ENCODE measurements at regions not wholly inside any gene's neighbourhood (a gene's known extent, or its start where the extent isn't known, plus 50 kb on each side); places are given as distances from the start of the nearest gene placed in this dataset.

DNA sequence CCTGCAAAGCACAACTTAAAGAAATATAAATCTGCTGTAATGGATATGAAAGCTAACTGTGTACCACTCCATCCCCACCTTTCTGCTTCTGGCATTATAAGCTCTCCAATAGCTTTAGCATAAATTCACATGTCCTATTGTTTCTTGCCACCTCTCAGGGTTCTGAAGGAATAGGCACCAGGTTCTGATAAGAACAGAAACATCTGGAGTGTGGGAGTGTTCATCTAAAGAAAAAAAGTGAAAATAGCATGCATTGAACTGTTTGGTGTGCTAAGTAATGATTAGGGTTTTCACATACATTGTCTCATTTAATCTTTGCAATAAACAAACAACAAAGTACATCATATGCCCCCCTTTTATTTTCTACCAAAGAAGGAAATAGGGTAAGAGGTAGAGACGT is 72.3 kb downstream of the FAM76B start:
- no peak for DNase-seq (ENCODE audit: low read depth)

DNA sequence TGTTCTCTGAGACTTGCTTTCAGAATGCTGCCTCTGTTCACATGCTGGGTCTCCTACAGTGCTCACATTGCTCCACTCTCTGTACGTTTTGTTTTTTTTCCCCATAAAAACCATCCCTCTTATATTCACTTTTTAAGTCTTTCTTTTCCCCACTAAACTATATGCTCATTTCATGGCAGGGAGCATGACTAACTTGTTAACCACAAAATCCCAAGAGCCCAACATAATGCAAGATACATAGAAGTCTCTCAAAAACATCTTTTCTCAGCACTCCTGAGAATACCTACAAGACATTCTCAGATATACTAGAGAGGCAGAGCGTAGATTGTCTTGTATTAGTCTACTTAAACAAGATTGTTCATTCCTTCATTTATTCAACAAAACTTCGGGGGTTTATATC is 73.3 kb downstream of the FAM76B start:
- no peak for DNase-seq (ENCODE audit: low read depth)

DNA sequence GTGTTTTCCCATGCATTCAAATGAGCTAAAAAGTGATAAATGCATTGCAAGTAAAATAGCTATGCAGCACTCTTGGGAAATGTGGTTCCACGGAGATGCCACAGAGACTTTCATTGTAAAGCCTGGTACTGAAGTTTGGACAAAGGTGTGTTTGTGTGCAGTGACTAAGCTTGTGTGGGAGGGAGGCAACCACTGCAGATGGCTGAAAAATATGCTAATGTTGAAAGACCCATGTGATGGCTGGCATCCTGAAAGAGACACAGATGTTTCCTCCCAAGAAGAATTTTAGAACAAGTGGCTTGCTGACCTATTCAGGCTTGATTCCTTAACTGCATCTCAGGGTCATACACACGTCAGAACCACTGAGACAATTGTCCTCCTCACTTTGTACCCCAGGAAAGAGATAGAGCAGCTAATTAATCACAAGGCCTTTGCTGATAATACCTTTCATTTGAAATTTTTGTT is 73.8 kb downstream of the FAM76B start:
- DNase-seq (ENCODE audit: low read depth): no peak

DNA sequence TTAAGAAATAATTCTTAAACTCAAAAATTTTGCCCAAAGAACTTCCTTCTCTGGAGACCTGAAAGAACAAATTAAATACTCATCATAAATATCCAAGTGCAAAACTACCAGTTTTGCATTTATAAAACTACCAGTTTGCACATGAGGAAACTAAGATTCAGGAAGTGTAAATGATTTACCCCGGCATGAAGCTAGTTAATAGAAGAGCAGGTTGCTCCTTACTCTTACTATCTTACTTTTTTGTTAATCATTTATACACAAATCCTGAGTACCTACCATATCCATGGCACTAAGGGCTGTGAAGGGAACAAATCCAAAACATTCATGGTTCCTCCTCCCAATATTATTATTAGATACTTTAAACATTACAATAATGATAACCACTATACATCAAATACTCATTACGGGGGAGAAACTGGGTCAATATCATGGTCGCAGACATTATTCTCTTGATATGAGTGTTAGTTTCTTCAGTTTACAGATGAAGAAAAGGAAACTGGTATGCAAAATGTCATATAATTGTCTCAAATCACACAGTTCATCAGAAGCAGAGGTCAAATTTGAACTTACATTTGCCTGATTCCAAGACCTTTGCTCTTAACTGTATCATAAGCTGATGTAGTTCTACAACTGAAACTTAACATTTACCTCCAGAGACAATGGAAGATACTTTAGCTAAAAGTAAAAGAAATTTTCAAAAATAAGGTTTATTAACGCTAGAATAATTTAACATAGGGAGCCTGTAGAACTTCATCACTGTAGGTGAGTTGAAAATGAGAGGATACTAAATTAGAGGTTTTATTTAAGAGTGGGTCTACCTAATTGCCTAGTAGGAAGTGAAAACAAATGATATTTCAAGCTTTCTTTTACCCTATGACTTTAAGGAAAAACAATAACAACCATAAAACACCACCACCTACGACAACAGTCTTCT is 74.5 kb downstream of the FAM76B start:
- no peak for DNase-seq (ENCODE audit: low read depth)

DNA sequence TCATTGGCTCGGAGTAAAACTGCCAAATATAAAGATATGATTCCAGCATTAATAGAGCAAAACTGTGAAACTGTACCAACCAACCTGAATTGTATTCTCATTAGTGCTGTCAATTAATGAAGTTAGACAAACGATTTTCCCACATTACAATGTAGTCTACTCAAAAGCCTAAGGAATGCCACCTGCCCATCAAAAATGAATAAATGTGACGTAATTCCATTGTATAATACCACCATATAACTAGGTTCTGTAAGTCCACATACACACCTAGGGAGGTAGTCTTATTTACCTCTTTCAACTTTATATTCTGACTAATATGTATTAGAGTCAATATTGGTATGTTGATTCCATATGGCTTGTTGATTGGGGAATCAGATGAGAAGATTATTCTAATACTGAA is 76.2 kb downstream of the FAM76B start:
- DNase-seq (ENCODE audit: low read depth): no peak

DNA sequence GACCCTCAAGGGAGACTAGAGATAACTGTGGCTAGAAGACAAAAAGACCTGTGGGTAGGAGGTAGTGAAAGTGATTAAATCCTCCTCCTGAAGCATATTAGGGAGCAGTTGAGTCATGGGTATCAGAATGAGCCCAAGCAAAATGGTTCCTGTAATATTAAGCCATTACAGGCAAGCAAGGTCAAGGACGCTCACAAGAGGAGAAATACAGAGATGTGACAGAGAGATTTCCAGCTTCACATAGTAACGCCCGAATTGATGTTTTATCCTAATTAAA is 77.7 kb downstream of the FAM76B start:
- no peak for DNase-seq (ENCODE audit: low read depth)

DNA sequence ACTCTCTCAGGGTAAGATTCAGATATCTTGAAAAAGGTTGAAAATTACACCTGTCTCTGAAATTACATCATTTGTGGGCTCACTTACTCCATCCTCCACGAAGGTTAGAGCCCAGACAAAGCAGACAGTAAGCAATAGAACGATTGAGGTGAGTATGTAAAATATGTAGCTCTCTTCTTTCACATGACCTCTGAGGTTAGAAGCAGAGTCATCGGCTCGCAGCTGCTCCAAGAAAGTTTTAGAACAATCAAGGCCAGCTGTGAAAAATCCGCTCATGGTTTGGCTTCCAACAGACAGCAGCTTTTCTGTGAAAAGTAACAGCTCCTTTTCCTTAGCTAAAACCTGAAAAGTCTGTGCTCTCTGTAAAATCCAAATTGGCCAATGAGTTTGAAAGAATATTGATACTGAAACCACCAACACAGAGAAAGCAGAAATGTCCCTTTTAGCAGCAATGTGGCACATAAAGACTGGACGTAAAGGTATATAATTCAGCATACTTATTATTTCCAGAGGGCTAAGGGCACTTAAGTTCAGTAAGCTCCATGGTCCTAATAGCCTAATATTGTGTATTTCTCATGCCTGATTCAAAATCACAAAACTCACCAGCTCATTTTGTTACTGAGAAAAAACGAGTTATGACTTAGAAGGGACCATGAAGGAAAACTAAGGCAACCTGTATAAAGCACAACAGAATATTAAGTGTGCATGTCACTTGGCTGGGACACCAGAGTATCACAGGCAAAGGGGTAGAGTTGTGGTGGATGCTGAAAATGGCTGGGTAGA is 78.2 kb downstream of the FAM76B start:
- DNase-seq (ENCODE audit: low read depth): no peak

DNA sequence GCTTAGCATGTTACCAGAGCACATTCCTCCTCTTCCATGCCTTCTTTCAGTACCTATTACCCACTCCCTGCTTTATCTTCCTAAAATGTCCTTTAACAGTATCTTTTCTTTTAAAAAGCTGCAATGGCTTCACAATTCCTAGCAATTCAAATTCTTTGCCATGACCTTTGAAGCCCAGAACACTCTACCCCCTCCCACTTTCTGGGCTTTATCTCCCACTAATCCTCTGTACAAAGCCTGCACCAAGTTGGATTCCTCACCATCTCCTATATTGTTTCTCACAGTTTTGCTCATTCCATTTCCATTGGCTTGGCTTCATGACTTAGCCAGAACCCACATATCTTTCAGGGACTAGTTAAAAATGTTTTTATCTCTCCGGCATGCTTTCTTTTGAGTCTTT is 80.9 kb downstream of the FAM76B start:
- DNase-seq (ENCODE audit: low read depth): no peak

DNA sequence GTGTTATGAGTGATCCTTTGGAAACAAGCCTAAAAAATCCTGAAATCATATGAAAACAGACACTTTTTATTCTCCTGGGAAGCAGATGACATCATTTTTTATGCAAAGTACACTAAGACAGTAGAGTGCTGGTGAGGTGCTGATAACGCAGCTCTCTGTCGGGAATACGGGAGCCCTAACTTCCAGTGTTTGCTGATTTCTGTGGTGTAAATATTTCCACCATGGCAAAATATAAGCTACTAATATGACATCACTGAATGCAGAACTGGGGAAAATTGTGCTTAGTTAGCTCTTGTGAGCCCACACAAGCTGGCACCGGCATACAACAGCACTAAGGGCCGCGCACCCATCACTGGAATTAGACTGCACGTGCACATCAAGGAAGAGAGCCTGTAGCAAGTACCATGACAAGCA is 82.6 kb downstream of the FAM76B start:
- no peak for DNase-seq (ENCODE audit: low read depth)

DNA sequence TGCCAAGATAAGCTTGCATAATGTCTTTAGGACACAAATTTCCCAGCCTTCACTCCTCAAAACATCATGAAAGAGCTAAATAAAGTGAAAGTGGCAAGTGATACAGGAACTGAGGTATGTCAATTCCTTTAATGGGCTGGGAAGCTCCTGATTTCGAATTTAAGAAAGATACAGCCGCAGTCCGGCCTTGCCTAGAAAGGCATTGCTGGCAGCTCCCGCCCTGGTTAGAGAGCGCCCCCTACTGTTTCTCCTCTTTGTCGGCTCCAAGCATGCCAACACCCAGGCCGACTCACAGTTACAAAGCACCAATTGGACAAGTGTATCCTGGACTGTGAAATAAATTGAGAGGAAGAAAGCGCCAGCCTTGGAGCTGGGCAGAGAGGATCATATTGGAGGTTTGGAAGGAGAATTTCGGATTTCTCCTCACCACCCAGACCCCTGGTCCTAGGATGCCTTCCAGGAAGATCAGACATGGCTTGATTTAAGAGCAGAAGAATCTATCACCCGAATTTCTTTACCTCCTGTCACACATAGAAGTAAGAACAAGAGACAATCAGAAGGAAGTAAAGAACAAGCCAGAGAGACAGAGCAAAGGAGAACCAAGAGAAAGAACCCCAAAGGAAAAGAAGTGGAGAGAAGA is 84.0 kb downstream of the FAM76B start:
- DNase-seq (ENCODE audit: low read depth): peak; percentile 77

DNA sequence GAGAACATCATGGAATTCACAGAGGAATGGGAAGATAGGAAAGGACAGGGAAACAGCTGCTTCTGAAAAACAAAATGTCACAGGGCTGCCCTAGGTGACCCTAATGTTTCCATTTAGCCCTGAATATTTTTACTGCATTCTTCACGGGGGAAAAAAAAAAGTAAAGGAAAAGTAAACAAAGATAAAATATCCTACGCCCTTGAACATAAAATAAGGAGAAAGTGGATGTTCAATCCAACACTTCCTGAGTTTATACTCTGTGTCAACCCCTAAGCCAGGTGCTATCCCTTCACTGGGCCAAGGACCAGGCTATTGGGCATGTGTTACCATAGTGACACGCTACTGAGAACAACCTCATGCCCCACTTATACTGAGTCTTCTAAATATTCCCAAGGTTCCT is 84.7 kb downstream of the FAM76B start:
- no peak for DNase-seq (ENCODE audit: low read depth)

DNA sequence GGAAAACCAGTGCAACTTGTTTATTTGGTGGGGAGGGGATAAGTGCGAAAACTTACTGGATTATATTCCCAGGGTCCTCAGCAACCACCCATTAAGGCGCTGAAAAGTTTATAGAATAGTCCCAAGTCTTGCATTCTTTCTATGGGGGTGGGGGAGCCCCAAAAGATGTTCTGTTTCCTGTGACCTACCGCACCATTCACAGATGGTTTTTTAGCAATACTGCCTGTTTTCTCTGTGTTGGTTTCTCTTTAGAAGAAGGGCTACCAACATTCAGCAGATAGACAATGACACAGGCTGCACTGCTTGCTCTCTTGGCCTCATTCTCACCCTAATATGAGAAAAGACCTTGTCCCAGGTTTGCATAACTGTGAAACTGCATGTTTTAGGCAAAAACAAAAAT is 86.5 kb downstream of the FAM76B start:
- no peak for DNase-seq (ENCODE audit: low read depth)

DNA sequence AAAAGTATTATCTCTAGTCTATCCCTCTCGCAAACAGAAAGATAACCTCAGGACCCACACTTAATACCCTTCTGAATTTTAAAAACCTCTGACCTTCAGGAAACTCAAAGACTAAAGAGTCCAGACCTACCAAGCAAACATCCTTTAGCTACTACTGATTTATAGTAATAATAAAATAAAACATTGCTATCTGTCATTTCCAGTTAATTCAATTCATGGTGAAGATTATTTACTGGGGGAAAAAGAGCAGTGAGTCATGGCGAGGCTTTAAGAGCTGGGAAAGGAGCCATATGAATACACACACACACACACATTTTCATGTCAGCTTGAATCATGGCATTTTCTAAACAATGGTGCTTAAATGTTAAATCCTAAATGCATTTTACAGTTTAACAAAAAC is 87.1 kb downstream of the FAM76B start:
- no peak for DNase-seq (ENCODE audit: low read depth)

DNA sequence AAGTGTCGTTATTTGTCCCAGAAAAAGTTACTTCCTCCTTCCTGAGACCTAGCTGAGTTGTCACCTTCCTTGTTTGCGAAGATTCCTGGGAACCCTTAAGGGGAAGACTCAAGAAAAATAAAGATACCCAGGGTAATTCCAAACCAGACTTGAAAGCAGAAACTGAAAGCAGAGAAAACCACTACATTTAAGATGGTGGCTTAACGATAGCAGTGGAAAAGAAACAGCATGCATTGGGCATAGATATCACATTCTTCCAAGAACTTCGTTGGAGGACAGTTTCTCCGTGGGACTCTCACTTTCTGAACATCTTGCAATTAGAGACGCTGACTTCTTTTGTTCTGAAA is 89.1 kb downstream of the FAM76B start:
- no peak for DNase-seq (ENCODE audit: low read depth)

DNA sequence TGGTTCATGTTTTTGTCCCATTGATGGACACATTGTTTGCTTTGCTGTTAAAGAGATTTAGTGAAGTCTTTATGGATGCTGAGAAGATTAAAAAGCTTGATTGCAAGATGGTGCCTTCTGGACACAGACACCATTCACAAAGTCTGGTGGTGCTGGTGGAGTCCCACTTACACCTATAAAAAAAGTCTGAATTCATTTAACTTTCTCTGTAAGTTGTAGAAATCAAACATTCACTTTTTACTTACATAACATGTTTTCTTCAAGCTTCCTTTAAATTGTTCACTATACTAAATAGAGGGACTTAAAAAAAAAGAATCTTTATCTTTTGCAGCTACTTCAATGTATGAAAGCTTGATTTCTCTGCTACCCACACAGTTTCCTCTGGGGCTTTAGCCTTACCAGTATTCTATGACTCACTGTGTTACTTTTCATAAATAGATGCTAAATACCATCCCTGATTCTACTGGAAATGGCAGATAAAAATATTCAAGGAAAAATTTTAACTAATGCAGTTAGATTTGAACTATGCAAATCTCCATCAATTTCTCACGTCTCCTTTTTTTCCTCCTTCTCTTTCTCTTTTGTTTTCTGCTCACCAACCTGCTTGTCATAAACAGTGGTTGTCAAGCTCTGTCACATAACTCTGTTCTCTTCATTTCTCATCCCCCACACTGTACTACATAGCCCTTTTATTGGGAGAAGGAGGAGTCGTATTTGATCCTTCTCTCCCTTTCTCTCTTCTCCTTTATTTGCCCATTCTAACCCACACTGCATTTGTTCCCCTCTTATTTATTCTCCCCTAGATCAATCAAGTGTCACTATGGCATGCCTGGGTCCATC is 89.7 kb downstream of the FAM76B start:
- no peak for DNase-seq (ENCODE audit: low read depth)

DNA sequence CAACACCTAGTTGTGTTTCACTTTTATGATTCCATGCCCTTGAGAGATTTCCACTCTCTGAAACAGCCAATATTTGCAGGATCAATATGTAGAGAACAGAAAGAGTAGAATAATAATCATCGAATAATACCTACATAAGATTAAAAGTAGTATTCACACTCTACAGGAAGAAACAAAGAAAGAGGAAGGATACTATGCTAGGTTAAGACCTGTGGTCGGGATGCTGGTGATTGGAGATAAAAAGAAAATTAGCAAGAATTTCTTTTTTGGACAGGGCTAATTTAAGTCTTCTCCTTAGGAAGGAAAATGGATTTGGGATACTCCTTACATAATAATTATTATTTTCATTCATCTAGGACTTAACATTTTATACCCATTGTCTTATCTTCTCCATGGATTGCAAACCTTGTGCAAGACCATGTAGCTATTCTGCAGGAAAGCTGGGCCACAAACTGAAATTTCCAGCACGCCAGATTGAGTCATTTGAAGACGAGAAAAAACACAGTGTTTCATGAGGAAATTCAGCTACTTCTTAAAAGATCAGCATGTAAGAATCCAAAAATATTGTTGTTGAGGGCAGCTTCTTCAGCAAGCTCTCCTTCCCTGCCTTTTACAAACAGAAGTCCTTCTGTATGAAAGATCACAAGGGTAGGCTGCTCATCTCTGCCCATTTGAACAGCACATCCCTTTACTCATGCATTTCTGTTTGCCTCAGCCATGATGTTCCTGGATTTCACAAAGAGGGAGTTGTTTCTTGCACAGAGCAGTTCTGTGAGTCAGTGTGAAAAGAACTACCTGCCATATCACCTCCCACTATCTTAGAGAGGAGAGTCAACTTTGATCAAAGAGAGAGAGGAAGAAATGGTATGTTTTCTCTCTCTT is 90.7 kb downstream of the FAM76B start:
- DNase-seq (ENCODE audit: low read depth): no peak

DNA sequence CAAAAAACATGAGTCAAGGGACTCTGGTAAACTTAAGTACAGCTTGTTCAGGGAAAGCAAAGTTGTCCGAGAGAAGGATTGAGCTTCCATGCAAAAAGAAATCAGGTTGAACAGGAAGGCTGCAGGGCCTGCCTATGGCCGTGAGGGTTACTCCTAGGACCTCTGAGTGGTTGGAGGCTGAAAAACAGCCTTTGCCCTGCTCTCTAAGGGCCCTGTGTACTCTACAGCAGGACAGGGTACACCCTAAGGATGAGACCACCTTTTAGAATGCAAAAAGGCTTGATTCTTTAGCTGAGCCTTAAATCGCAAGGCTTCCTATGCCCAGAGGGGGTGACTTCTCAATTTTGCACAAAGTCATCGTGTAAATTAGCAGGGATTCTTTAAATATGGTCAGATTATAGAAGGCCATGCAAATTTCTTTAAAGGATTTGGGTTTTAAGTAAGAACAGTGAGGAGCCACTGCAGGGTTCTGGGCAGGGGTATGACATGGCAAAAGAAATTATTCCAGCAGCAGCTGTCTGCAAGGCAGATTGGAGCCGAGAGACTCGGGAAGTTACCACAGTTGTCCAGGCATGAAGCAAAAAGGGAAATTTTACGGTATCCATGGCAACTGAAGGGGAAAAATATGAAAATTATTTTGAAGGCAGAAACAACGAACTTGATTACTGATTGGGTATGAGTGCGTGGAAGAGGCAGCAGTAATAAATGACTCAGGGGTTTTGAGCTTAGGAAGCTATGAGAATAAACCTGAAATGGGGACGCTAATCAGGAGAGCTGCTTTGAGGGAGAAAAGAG is 91.8 kb downstream of the FAM76B start:
- no peak for DNase-seq (ENCODE audit: low read depth)

DNA sequence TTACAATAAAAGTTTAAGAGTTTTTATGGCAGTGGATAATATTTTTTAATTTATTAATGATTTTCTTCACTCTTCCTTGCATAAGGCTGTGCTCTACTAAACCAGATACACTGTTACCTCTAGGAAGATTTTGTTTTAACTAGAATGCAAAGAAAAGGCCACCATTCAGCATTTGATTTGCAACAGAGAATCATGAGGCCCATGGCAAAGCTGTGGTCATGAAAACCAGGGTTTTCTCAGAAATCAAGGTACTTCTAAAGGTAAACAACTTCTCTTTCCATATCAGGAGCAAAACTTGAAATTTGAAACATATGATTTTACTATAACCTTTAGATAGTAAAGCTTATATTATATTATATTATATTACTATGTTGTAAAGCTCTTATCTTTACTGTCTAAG is 94.4 kb downstream of the FAM76B start:
- DNase-seq (ENCODE audit: low read depth): no peak

DNA sequence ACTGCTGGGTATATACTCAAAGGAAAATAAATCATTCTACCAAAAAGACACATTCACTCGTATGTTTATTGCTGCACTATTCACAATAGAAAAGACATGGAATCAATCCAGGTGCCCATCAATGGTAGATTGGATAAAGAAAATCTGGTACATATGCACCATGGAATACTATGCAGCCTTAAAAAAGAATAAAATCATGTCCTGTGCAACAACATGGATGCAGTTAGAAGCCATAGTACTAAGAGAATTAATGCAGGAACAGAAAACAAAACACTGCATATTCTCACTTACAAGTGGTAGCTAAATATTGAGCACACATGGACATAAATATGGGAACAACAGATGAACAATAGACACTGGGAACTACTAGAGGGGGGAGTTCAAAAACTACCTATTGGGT is 96.3 kb downstream of the FAM76B start:
- DNase-seq (ENCODE audit: low read depth): no peak

DNA sequence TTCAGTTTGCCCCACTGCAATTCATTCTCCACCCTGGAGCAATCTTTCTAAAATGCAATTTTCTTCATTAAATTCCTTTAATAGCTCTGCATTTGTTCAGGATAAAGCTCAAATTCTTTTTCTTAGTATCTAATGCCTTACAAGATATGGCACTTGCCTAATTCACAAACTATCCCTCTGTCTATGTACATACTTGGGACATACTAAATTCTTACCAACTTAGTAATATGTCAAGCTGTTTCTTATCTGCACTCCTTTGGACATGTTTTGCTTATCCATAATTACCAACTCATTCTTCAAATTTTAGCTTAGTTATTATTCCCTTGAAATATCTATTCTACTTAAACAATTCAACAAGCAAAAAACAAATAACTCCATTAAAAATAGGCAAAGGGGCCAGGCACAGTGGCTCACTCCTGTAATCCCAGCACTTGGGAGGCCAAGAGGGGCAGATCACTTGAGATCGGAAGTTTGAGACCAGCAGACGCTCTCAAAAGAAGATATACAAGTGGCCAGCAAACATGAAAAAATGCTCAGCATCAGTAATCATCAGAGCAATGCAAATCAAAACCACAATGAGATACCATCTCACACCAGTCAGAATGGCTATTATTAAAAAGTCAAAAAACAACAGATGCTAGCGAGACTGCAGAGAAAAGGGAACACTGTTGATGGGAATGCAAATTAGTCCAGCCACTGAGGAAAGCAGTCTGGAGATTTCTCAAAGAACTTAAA is 96.9 kb downstream of the FAM76B start:
- DNase-seq (ENCODE audit: low read depth): no peak

All from activated T-cell treated with anti-CD3 and anti-CD28 coated beads for 1 hour (primary cell).